D721Med (cell line): ENCODE measurements at regions not wholly inside any gene's neighbourhood (a gene's known extent, or its start where the extent isn't known, plus 50 kb on each side); places are given as distances from the start of the nearest gene placed in this dataset.

Source experiments
- DNase-seq: peaks from one replicate; pipeline ENCODE4 v3.0.0; 2011; ENCODE audit warnings: low spot score; ENCODE audit not compliant: insufficient read length
- FAIRE-seq: peaks from 2 replicates; lab custom pipeline; 2011; peaks lifted over from hg19 to GRCh38; lab: Jason Lieb, UNC
- TF ChIP-seq, protein P1 (sequence below): IDR thresholded peaks from 2 replicates; pipeline ENCODE4 v1.5.1; 2012; ENCODE audit warnings: mild to moderate bottlenecking, control low read depth; ENCODE audit not compliant: insufficient read depth; ENCODE audit errors: missing control alignments

DNA sequence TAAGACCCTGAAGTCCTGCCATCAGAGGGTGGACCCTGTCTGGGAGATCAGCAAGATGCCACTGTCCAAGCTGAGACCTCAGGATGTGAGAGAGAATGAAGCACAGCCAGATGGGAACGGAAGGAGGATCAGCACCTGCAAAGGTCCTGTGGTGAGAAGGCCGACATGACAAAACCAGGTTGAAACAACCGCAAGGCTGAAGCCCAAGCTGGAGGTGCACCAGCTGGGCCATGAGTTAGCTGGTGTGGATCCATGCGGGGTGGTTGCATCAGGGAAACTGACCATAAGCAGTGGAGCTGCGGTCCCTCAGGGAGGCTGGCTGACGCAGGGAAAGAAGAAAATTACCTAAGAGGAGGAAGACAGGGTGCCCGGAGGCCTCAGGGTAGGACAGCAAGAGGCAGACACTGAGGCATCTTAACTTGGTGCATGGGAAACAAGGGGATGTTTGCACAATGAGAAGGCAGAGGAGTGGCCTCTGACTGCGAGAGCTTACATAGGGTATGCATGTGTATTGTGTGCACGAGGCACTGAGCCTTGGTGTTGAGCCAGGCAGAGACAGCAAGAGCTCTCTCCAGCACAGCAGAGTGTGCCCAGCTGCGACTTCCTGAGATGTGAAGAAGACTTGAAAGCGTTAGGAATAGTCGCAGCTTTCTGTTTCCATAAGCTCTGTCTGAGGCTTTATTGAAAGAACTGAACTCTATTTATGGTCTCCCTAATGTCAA lies 497.7 kb downstream of the OCA2 start:
- FAIRE-seq (no peak), DNase-seq (no peak)
- TF ChIP-seq, protein P1, sequence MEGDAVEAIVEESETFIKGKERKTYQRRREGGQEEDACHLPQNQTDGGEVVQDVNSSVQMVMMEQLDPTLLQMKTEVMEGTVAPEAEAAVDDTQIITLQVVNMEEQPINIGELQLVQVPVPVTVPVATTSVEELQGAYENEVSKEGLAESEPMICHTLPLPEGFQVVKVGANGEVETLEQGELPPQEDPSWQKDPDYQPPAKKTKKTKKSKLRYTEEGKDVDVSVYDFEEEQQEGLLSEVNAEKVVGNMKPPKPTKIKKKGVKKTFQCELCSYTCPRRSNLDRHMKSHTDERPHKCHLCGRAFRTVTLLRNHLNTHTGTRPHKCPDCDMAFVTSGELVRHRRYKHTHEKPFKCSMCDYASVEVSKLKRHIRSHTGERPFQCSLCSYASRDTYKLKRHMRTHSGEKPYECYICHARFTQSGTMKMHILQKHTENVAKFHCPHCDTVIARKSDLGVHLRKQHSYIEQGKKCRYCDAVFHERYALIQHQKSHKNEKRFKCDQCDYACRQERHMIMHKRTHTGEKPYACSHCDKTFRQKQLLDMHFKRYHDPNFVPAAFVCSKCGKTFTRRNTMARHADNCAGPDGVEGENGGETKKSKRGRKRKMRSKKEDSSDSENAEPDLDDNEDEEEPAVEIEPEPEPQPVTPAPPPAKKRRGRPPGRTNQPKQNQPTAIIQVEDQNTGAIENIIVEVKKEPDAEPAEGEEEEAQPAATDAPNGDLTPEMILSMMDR, result no peak

DNA sequence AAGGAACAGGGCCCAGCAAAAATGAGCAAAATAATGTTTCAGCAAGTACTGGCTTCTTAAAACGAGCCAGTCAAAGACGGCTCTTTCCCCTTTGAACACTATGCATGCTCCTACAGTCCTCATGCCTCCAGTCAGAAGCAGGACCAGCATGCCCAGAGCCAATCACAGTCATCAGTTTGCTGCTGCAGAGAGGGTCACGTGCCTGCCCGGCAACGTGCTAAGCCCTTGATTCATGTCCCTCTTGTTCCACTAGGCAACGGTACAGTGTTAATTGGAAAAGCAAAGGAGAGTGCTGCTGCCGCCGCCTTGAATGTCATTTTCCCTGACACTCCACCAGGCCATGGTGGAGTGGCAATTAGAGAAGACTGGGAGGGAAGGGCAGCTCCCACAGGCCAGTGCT lies 500.1 kb downstream of the OCA2 start:
- TF ChIP-seq, protein P1, result no peak
- no peak for DNase-seq
- no peak for FAIRE-seq

DNA sequence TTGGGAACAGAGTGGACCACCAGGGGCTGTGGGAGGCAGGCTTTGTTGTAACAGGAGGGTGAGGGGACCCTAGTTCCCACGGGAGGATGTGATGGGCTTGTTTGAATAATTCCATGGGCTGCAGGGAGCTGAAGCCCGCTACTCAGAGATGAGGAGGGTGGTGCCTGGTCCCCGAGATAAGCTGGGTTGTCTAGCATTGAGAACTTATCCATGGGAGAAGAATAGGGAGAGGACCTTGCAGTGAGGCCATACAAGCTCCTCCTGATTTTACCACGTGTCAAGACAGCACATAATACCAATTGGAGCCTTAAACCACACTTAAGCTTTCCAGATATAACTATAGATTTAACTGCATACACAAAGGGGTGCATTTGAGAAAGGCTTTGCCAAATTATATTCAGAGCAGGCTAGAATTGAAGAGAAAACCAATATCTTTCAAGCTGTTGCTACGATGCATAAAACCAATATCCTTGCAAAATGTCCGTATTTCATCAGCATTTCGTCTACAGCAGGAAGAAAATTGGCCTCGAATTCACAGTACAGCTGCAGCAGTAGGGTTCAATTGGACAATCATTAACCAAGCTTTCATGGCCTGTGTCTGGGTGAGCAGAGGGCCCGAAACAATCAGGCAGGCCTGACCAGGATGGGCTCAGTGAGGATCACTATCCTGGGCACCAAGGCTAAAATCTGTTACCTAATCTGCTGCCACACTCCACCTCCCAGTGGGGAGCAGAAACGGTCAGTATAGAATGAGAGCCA lies 500.7 kb downstream of the OCA2 start:
- TF ChIP-seq, protein P1, result no peak
- FAIRE-seq, result no peak
- no peak for DNase-seq

DNA sequence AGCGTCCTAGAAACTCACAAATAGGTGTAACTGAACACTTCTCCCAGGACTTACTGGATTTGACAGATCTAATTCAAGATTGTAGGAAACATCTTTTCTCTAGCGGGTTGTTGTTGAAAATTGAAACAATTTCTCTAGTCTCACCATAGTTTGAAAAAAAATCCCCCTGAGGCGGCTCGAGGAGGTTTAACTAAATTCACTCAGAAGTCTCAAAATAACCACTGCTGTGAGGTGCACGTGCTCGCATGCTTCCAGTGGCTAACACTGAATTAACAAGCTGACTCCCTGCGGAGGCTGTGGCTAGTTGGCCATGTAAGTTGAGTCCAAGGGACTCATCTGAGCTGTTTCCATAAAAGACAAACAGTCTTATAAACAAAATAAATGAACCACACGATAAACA lies 503.9 kb downstream of the OCA2 start:
- TF ChIP-seq, protein P1, result no peak
- no peak for DNase-seq
- FAIRE-seq, result no peak

DNA sequence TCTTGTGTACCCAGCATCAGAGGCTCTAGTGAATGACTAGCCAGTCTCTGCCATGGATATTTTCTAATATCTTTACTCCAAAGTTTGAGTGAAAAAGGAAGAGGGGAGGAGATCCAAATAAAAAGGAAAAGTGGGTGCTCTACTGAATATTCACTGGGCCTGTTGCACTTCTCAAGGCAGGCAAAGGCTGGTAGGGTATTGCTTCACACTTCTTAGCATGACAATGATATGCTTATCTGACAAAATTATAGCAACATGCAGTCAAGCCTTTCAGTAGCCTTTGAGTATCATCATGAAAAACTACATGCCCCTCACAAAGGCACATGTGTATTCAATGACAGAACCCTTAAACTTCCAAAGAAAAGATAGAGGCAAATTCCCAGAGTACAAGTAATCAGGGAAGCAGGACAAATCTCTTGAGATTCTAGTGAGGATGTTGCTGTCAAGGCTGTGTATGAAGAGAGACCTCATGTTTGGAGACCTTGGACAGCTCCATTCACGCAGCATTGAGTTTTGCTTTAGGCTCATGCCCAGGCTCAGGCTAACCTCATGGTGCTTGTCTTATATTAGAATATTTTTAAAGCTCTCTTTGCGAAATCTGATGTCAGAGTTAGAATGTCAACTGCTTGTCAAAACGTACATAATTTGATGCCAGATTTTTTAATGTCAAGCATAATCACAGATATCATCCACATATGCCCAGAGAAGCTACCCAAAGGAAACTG lies 506.9 kb downstream of the OCA2 start:
- no peak for DNase-seq
- TF ChIP-seq, protein P1, result no peak
- FAIRE-seq, result no peak
